HL-60/S4 (cell line): ENCODE measurements at regions not wholly inside any gene's neighbourhood (a gene's known extent, or its start where the extent isn't known, plus 50 kb on each side); places are given as distances from the start of the nearest gene placed in this dataset.

Experiments used
- in situ Hi-C: fragments of 300-500 bp; cut with MboI; formaldehyde crosslinking; loops from 2 replicates; pipeline ENCODE4 v1.14.3; 2022; ENCODE audit warnings: low sequenced_read_pairs

- in situ Hi-C loops: loop anchor here (25.0 kb wide), 2 partner anchors 269 to 694 kb away; partner anchors contain the start of genes BOD1 and NSG2
These were observed 261.0 kb downstream of the NSG2 start for GRCh38 chr5:174306345-174307030.

- in situ Hi-C loops: loop anchor here (25.0 kb wide), 2 partner anchors 270 to 695 kb away; partner anchors contain the start of genes BOD1 and NSG2
These were observed 261.5 kb downstream of the NSG2 start for GRCh38 chr5:174307031-174307408.

- in situ Hi-C loops: loop anchor here (25.0 kb wide), 2 partner anchors 270 to 695 kb away; partner anchors contain the start of genes BOD1 and NSG2
These were observed 262.3 kb downstream of the NSG2 start for GRCh38 chr5:174307656-174308271.

GRCh38 chr5:174309131-174309795, 263.8 kb downstream of the NSG2 start:
- in situ Hi-C loops: loop anchor here (25.0 kb wide), 2 partner anchors 272 to 697 kb away; partner anchors contain the start of genes BOD1 and NSG2

GRCh38 chr5:174310243-174310642, 264.7 kb downstream of the NSG2 start:
- in situ Hi-C loops: loop anchor here (25.0 kb wide), 2 partner anchors 273 to 698 kb away; partner anchors contain the start of genes BOD1 and NSG2

- in situ Hi-C loops: loop anchor here (25.0 kb wide), 2 partner anchors 273 to 698 kb away; partner anchors contain the start of genes BOD1 and NSG2
These were observed 265.2 kb downstream of the NSG2 start for GRCh38 chr5:174310706-174311105.

- in situ Hi-C loops: loop anchor here (25.0 kb wide), 2 partner anchors 274 to 699 kb away; partner anchors contain the start of genes BOD1 and NSG2
These were observed 265.6 kb downstream of the NSG2 start for GRCh38 chr5:174311121-174311520.

GRCh38 chr5:174311531-174312269, 266.2 kb downstream of the NSG2 start:
- in situ Hi-C loops: loop anchor here (25.0 kb wide), 2 partner anchors 274 to 699 kb away; partner anchors contain the start of genes BOD1 and NSG2

- in situ Hi-C loops: loop anchor here (25.0 kb wide), 2 partner anchors 275 to 700 kb away; partner anchors contain the start of genes BOD1 and NSG2
These were observed 266.7 kb downstream of the NSG2 start for GRCh38 chr5:174312270-174312617.

GRCh38 chr5:174312641-174313040, 267.1 kb downstream of the NSG2 start:
- in situ Hi-C loops: loop anchor here (25.0 kb wide), 2 partner anchors 275 to 700 kb away; partner anchors contain the start of genes BOD1 and NSG2

- in situ Hi-C loops: loop anchor here (25.0 kb wide), 2 partner anchors 276 to 701 kb away; partner anchors contain the start of genes BOD1 and NSG2
These were observed 268.1 kb downstream of the NSG2 start for GRCh38 chr5:174313615-174314014.

GRCh38 chr5:174314261-174314660, 268.8 kb downstream of the NSG2 start:
- in situ Hi-C loops: loop anchor here (25.0 kb wide), 2 partner anchors 277 to 702 kb away; partner anchors contain the start of genes BOD1 and NSG2

GRCh38 chr5:174315471-174315870, 270.0 kb downstream of the NSG2 start:
- in situ Hi-C loops: loop anchor here (25.0 kb wide), 2 partner anchors 278 to 703 kb away; partner anchors contain the start of genes BOD1 and NSG2

- in situ Hi-C loops: loop anchor here (25.0 kb wide), 2 partner anchors 279 to 704 kb away; partner anchors contain the start of genes BOD1 and NSG2
These were observed 270.4 kb downstream of the NSG2 start for GRCh38 chr5:174315871-174316270.

GRCh38 chr5:174316326-174316725, 270.8 kb downstream of the NSG2 start:
- in situ Hi-C loops: loop anchor here (25.0 kb wide), 2 partner anchors 279 to 704 kb away; partner anchors contain the start of genes BOD1 and NSG2

- in situ Hi-C loops: loop anchor here (25.0 kb wide), 2 partner anchors 280 to 705 kb away; partner anchors contain the start of genes BOD1 and NSG2
These were observed 271.9 kb downstream of the NSG2 start for GRCh38 chr5:174317256-174317894.

GRCh38 chr5:174318578-174318977, 273.1 kb downstream of the NSG2 start:
- in situ Hi-C loops: loop anchor here (25.0 kb wide), 2 partner anchors 281 to 706 kb away; partner anchors contain the start of genes BOD1 and NSG2

- in situ Hi-C loops: loop anchor here (25.0 kb wide), 2 partner anchors 282 to 707 kb away; partner anchors contain the start of genes BOD1 and NSG2
These were observed 274.0 kb downstream of the NSG2 start for GRCh38 chr5:174319551-174319950.

- in situ Hi-C loops: loop anchor here (25.0 kb wide), 2 partner anchors 283 to 708 kb away; partner anchors contain the start of genes BOD1 and NSG2
These were observed 274.5 kb downstream of the NSG2 start for GRCh38 chr5:174320051-174320450.
